Astrocyte of the cerebellum (primary cell): ENCODE measurements at regions not wholly inside any gene's neighbourhood (a gene's known extent, or its start where the extent isn't known, plus 50 kb on each side); places are given as distances from the start of the nearest gene placed in this dataset.

ENCODE experiments used
- DNase-seq: peaks from one replicate; pipeline ENCODE4 v3.0.0-alpha.2; 2011; ENCODE audit warnings: low read depth
- H3K4me3 ChIP-seq: 2 replicates; pipeline ENCODE4 v1.5.1; 2011; ENCODE audit warnings: mild to moderate bottlenecking, low read depth, low read length, moderate library complexity
- in situ Hi-C: cut with HindIII; loops from 2 replicates; pipeline ENCODE4 v1.10.0; 2017; ENCODE audit warnings: low sequenced_read_pairs
- TF ChIP-seq, protein P1 (sequence below): IDR thresholded peaks from 2 replicates; pipeline ENCODE4 v1.5.1; 2012; ENCODE audit warnings: low read length, low read depth, moderate library complexity, mild to moderate bottlenecking; ENCODE audit errors: missing control alignments

DNA sequence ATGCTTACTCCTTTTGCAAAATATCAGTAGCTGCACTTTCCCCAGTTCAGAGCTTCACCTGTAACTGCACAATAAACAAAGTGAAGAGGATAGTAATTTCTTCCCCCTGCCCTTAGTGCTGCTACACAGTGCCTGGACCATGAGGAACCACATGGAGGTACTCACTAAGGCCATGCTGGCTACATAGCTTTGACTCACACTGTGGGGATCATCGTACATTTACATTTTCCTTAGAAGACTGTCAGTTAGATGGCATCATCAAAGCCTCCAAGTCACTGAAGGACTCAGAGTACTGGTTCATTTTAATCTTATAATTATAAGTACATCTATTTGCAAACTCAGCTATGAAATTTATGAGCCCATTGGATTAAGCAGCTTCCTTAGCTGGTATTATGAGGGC, 1416.5 kb upstream of the CELF4 start:
- TF ChIP-seq, protein P1, sequence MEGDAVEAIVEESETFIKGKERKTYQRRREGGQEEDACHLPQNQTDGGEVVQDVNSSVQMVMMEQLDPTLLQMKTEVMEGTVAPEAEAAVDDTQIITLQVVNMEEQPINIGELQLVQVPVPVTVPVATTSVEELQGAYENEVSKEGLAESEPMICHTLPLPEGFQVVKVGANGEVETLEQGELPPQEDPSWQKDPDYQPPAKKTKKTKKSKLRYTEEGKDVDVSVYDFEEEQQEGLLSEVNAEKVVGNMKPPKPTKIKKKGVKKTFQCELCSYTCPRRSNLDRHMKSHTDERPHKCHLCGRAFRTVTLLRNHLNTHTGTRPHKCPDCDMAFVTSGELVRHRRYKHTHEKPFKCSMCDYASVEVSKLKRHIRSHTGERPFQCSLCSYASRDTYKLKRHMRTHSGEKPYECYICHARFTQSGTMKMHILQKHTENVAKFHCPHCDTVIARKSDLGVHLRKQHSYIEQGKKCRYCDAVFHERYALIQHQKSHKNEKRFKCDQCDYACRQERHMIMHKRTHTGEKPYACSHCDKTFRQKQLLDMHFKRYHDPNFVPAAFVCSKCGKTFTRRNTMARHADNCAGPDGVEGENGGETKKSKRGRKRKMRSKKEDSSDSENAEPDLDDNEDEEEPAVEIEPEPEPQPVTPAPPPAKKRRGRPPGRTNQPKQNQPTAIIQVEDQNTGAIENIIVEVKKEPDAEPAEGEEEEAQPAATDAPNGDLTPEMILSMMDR, result no peak
- no peak overlapping the region for H3K4me3 ChIP-seq
- in situ Hi-C loops, result no loop called here
- no peak for DNase-seq

DNA sequence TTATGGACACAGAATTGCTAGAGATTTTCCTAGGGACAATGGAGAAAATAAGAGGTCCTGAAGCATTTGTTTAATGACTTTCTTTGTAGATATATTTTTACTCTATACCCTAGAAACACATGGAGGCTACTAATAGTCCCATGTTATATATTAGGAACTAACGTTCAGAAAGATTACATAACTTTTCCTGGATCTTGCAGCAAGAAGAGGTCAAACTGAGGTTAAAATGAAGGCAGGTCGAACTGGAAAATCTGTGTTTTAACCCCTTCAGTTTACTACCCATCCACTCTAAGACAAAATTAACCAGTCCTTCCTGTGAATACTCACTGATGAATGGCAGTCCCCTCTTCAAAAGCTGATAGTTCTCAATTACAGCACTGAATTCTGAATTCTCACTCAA, 1415.8 kb upstream of the CELF4 start:
- TF ChIP-seq, protein P1, result no peak
- DNase-seq, result no peak
- H3K4me3 ChIP-seq, result no peak overlapping the region
- in situ Hi-C loops, result no loop called here

DNA sequence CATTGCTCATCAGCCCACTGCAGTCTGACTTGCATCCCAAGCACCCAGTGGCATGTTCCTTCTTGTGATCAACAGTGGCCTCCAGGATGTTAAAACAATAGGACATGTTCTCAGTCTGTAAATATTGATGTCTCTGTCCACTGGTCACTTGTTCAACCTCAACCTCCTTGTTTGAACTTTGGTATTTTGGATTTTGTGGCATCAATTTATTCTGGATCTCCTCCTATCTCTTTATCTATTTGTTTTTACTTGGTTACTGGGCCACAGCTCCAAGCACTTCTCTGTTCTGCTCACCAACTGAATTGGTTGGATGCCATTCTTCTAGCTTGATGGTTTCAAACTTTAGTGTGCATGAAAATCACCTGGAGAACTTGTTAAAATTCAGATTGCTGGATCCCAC, 1414.8 kb upstream of the CELF4 start:
- TF ChIP-seq, protein P1, result no peak
- H3K4me3 ChIP-seq, result no peak overlapping the region
- in situ Hi-C loops, result no loop called here
- no peak for DNase-seq

DNA sequence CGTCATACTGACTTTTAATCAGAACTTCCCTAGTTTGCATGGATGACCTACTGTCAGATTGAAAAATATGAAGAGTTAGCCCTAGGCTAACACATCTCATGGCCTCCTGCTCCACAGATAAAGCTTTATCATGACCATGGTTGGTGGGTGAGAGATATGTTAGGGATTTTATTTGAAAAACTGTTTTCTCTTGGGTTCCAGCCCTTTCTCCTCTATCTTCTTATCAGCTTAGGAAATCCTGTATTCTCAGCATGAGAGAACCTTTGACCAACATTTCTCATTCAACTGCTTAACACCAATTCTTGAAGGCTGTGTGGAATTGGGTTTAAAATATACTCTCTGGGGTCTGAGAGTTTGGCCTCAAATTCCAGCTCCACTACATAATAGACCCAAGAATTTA, 1407.0 kb upstream of the CELF4 start:
- no peak overlapping the region for H3K4me3 ChIP-seq
- in situ Hi-C loops, result no loop called here
- TF ChIP-seq, protein P1, result no peak
- DNase-seq, result no peak

DNA sequence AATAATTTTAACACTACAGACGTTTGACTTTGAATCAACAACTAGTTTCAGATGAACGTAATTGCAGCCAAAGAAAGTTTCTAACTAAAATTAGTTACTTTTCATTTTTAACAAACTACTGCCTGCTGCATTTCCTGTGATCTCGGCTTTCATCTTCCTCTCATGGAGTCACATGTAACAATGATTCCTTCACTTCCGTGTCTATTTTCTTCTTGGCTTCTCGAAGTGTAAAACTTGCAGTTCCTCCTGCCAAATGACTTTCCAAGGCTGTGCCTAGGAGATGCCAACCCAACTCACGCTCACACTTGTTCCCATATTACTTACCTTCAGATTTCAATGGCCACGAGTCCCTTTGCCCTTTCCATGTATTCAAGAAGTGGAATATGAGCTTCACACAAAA, 1406.3 kb upstream of the CELF4 start:
- in situ Hi-C loops, result no loop called here
- TF ChIP-seq, protein P1, result no peak
- no peak for DNase-seq

DNA sequence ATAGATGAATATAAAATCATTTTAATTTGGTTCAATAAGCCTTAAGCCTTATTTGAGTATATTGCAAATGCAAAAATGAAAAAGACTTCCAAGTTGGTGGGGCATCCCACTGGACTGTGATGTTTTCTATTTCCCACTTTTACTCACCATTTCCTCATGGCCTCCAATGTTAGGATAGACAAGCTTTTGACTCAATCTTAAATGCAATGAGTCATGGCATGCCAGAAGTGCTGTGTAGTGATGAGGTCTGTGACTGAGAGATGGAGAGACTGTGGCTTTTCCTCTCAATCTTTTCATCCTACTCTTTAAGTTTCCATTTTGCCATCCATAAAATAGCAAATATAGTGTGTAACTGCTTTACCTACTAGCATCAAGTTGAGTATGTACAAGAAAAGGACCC, 1401.2 kb upstream of the CELF4 start:
- no peak for DNase-seq
- H3K4me3 ChIP-seq, result no peak overlapping the region
- in situ Hi-C loops, result no loop called here
- TF ChIP-seq, protein P1, result no peak

More for the DNA sequence above, 1406.3 kb upstream of the CELF4 start:
- H3K4me3 ChIP-seq, result no peak overlapping the region
